CD4-positive, alpha-beta T cell (primary cell): ENCODE measurements at regions not wholly inside any gene's neighbourhood (a gene's known extent, or its start where the extent isn't known, plus 50 kb on each side); places are given as distances from the start of the nearest gene placed in this dataset.

Experiments used
- ATAC-seq: fragments of 200-7000 bp; cut with Tn5 transposase; one replicate; pipeline ENCODE4 v1.10.0; 2022; ENCODE audit warnings: mild to moderate bottlenecking; ENCODE audit not compliant: poor library complexity
- CTCF ChIA-PET: fragments of 350-600 bp; sonication (Branson Sonifier 250); formaldehyde crosslinking; loops from one replicate; lab custom pipeline; 2021; ENCODE audit warnings: antibody characterized with exemption, inconsistent platforms; lab: Charles Lee
- POLR2A ChIA-PET: fragments of 350-600 bp; sonication (Branson Sonifier 250); formaldehyde crosslinking; loops from one replicate; lab custom pipeline; 2021; ENCODE audit warnings: antibody characterized with exemption, inconsistent platforms; lab: Charles Lee
- DNase-seq, 14 experiments: peaks; one replicate each; pipeline ENCODE4 v3.0.0-alpha.2; 2013 to 2020; ENCODE audit warnings: mixed read lengths in 2 of 14
- H3K27ac ChIP-seq, 2 donors: one replicate each; pipeline versions ENCODE4 v1.5.1 to v1.7.0; 2013; ENCODE audit warnings: low read length in 2 of 2, low read depth in 1 of 2, mild to moderate bottlenecking in 1 of 2
- H3K27me3 ChIP-seq, 2 experiments: 1 replicate in 1 of 2; 2 replicates in 1 of 2; pipeline versions ENCODE4 v1.6.1 to v1.7.0; 2013; ENCODE audit warnings: low read length in 2 of 2, control low read depth in 1 of 2, mild to moderate bottlenecking in 1 of 2, moderate library complexity in 1 of 2; ENCODE audit not compliant: insufficient read depth in 2 of 2, control insufficient read depth in 1 of 2
- H3K36me3 ChIP-seq: one replicate; pipeline ENCODE4 v1.6.1; 2013; ENCODE audit warnings: low read length, control low read depth; ENCODE audit not compliant: insufficient read depth
- H3K4me1 ChIP-seq: one replicate; pipeline ENCODE4 v1.6.1; 2013; ENCODE audit warnings: low read length, control low read depth; ENCODE audit not compliant: insufficient read depth
- H3K4me3 ChIP-seq: one replicate; pipeline ENCODE4 v1.5.1; 2013; ENCODE audit warnings: mild to moderate bottlenecking, low read length, moderate library complexity
- H3K9me3 ChIP-seq, 2 experiments: 1 replicate in 1 of 2; 2 replicates in 1 of 2; pipeline versions ENCODE4 v1.6.1 to v1.7.0; 2013; ENCODE audit warnings: low read length in 2 of 2, mild to moderate bottlenecking in 2 of 2, control low read depth in 1 of 2, moderate library complexity in 1 of 2; ENCODE audit not compliant: control insufficient read depth in 1 of 2, insufficient read depth in 1 of 2
- H3K27ac Mint-ChIP-seq: one replicate; pipeline ENCODE4 v1.8.0; 2020; ENCODE audit warnings: mixed read lengths
- H3K27me3 Mint-ChIP-seq: one replicate; pipeline ENCODE4 v1.8.0; 2021; ENCODE audit warnings: mixed read lengths
- H3K36me3 Mint-ChIP-seq: one replicate; pipeline ENCODE4 v1.8.0; 2021; ENCODE audit warnings: low read depth, mixed read lengths
- H3K4me1 Mint-ChIP-seq: one replicate; pipeline ENCODE4 v1.8.0; 2021; ENCODE audit warnings: low read depth, mixed read lengths
- H3K4me3 Mint-ChIP-seq: one replicate; pipeline ENCODE4 v1.8.0; 2020; ENCODE audit warnings: mild to moderate bottlenecking, mixed read lengths
- H3K9me3 Mint-ChIP-seq: one replicate; pipeline ENCODE4 v1.8.0; 2020; ENCODE audit warnings: mixed read lengths
- intact Hi-C, 2 experiments: fragments of 100-400 bp; cut with DNase I in 1 of 2; cut with micrococcal nuclease in 1 of 2; formaldehyde crosslinking; loops; one replicate each; pipeline versions ENCODE4 v1.15.1 to v1.9.0; 2023 to 2025; cut with DNase I, micrococcal nuclease
- TF ChIP-seq, protein P1 (sequence below): fragments of 200-600 bp; IDR thresholded peaks from one replicate; pipeline ENCODE4 v1.8.0; 2022; ENCODE audit warnings: antibody characterized with exemption, mild to moderate bottlenecking

DNA sequence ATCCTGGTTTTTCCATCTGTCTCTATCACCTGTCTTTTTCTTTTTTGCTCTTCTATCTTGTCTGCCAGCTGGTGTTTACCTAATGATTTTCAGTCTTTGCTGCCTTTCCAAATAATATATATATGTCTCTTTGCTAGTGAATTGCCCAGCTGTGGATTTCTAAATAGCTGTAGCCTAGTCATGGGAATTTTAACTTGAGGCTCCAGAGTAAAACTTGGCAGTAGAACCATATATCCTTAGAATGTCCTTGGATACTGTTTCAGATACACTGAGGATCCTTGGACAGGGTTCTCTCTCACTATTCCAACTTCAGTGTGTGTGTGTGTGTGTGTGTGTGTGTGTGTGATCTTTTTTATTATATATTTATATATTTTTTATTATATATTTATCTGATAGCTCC lies 2285.3 kb downstream of the LRRC4C start:
- intact Hi-C loops = no loop called here
- no peak for DNase-seq
- no peaks in the 10 kb centered on the region for H3K4me1 Mint-ChIP-seq
- Histone ChIP-seq H3K36me3 (no peaks in the 10 kb centered on the region), H3K9me3 (peaks cover 0 to 3% of the 10 kb centered on the region in 2 experiments), H3K27me3 (no peaks in the 10 kb centered on the region), H3K27ac (no peak overlapping the region), H3K4me3 (no peak overlapping the region), H3K4me1 (no peaks in the 10 kb centered on the region)
- no peaks in the 10 kb centered on the region for H3K9me3 Mint-ChIP-seq
- CTCF ChIA-PET = no interaction called here
- H3K27me3 Mint-ChIP-seq = no peaks in the 10 kb centered on the region
- H3K27ac Mint-ChIP-seq = no peak overlapping the region
- ATAC-seq = no peak
- POLR2A ChIA-PET = no interaction called here
- no peak overlapping the region for H3K4me3 Mint-ChIP-seq
- no peaks in the 10 kb centered on the region for H3K36me3 Mint-ChIP-seq
- TF ChIP-seq, protein P1, sequence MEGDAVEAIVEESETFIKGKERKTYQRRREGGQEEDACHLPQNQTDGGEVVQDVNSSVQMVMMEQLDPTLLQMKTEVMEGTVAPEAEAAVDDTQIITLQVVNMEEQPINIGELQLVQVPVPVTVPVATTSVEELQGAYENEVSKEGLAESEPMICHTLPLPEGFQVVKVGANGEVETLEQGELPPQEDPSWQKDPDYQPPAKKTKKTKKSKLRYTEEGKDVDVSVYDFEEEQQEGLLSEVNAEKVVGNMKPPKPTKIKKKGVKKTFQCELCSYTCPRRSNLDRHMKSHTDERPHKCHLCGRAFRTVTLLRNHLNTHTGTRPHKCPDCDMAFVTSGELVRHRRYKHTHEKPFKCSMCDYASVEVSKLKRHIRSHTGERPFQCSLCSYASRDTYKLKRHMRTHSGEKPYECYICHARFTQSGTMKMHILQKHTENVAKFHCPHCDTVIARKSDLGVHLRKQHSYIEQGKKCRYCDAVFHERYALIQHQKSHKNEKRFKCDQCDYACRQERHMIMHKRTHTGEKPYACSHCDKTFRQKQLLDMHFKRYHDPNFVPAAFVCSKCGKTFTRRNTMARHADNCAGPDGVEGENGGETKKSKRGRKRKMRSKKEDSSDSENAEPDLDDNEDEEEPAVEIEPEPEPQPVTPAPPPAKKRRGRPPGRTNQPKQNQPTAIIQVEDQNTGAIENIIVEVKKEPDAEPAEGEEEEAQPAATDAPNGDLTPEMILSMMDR = no peak

DNA sequence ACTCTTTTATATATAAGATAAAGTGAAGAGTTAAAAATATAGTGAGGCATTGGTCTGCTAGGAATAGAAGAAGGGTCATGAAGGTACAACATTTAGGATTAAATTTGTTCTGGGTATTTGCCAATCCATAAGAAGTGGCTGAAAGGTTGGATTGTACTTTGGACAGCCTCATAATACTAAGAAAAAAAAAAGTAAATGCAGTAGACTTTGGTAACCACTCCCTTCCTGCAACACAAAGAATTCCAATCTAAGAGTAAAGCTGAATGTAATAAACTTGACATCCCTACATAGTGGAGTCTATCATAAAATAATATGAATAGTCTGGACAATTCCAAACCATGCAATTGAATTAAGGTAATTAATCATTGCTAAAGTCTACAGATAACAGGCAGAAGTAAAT lies 2294.4 kb downstream of the LRRC4C start:
- H3K4me3 ChIP-seq = no peak overlapping the region
- Mint-ChIP-seq H3K4me3 (no peak overlapping the region), H3K4me1 (no peaks in the 10 kb centered on the region), H3K27ac (no peak overlapping the region), H3K36me3 (no peaks in the 10 kb centered on the region), H3K9me3 (peaks cover 2% of the 10 kb centered on the region), H3K27me3 (no peaks in the 10 kb centered on the region)
- TF ChIP-seq, protein P1 = no peak
- DNase-seq (no peak), ATAC-seq (no peak)
- intact Hi-C loops = no loop called here
- H3K9me3 ChIP-seq = peaks cover 0 to 9% of the 10 kb centered on the region in 2 experiments
- no peaks in the 10 kb centered on the region for H3K27me3 ChIP-seq
- no peak overlapping the region for H3K27ac ChIP-seq
- POLR2A ChIA-PET = no interaction called here
- CTCF ChIA-PET = no interaction called here
- no peaks in the 10 kb centered on the region for H3K36me3 ChIP-seq
- H3K4me1 ChIP-seq = no peaks in the 10 kb centered on the region

DNA sequence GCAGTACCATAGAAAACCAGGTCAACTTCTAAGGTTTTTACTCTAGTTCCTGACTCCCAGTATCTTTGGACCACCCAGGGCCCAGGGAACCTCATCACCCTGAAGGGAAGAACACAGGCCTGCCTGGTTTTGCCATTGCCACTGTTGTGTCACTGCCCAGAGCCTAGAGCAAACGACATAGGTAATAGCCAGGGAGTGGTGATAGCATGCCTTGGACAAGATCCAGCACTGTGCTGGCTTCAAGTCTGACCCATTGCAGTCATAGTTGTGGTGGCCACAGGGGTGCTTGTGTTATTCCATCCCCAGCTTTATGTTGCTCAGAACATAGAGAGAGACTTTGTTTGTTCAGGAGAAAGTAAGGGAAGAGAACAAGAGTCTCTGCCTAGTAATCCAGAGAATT lies 2310.2 kb downstream of the LRRC4C start:
- intact Hi-C loops = no loop called here
- Histone ChIP-seq H3K27me3 (no peaks in the 10 kb centered on the region), H3K4me1 (no peaks in the 10 kb centered on the region), H3K36me3 (no peaks in the 10 kb centered on the region), H3K9me3 (peaks cover 0 to 3% of the 10 kb centered on the region in 2 experiments), H3K27ac (no peak overlapping the region), H3K4me3 (no peak overlapping the region)
- CTCF ChIA-PET = no interaction called here
- POLR2A ChIA-PET = no interaction called here
- no peak for DNase-seq
- TF ChIP-seq, protein P1 = no peak
- Mint-ChIP-seq H3K36me3 (no peaks in the 10 kb centered on the region), H3K27me3 (no peaks in the 10 kb centered on the region), H3K4me3 (no peak overlapping the region), H3K9me3 (peaks cover 9% of the 10 kb centered on the region), H3K4me1 (no peaks in the 10 kb centered on the region), H3K27ac (no peak overlapping the region)
- ATAC-seq = no peak
